GM12873 (cell line): ENCODE measurements at regions not wholly inside any gene's neighbourhood (a gene's known extent, or its start where the extent isn't known, plus 50 kb on each side); places are given as distances from the start of the nearest gene placed in this dataset.
A peak's percentile ranks its signal among the peaks of the same experiment; 100 is the strongest.

ENCODE experiments used
- CTCF ChIP-seq: IDR thresholded peaks from 2 replicates; pipeline ENCODE4 v1.5.1; 2012; ENCODE audit warnings: low read depth, mild to moderate bottlenecking, moderate library complexity, low read length, control low read depth; ENCODE audit not compliant: insufficient read depth; ENCODE audit errors: missing control alignments

GRCh38 chr2:62447411-62447810 lies 58.6 kb downstream of the TMEM17 start:
- no peak for TF ChIP-seq CTCF

GRCh38 chr2:62446491-62446890 lies 59.5 kb downstream of the TMEM17 start:
- TF ChIP-seq CTCF: no peak

GRCh38 chr2:62443886-62444285 lies 62.1 kb downstream of the TMEM17 start:
- TF ChIP-seq CTCF: peak; percentile 16

- no peak for TF ChIP-seq CTCF
Observed at GRCh38 chr2:62443471-62443870, 62.5 kb downstream of the TMEM17 start.

GRCh38 chr2:62441824-62442223 lies 64.2 kb downstream of the TMEM17 start:
- TF ChIP-seq CTCF: no peak

- no peak for TF ChIP-seq CTCF
Observed at GRCh38 chr2:62441421-62441820, 64.6 kb downstream of the TMEM17 start.

- TF ChIP-seq CTCF: no peak
Observed at GRCh38 chr2:62440281-62440946, 65.6 kb downstream of the TMEM17 start.
